HEK293T (cell line): ENCODE measurements at regions not wholly inside any gene's neighbourhood (a gene's known extent, or its start where the extent isn't known, plus 50 kb on each side); places are given as distances from the start of the nearest gene placed in this dataset.

Experiments
- CTCF ChIA-PET: fragments of 350-600 bp; formaldehyde crosslinking; extraction: SDS; loops from one replicate; lab custom pipeline; 2021; ENCODE audit warnings: antibody characterized with exemption, inconsistent platforms; lab: Yijun Ruan, JAX
- POLR2A ChIA-PET: fragments of 350-600 bp; formaldehyde crosslinking; extraction: SDS; loops from one replicate; lab custom pipeline; 2020; ENCODE audit warnings: antibody characterized with exemption, inconsistent platforms; lab: Yijun Ruan, JAX
- DNase-seq: peaks from one replicate; pipeline ENCODE4 v3.0.0; 2012; ENCODE audit warnings: mixed read lengths; ENCODE audit errors: extremely low spot score
- ARNT ChIP-seq: fragments of 450-650 bp; IDR thresholded peaks from 2 replicates; pipeline ENCODE4 v1.6.1; 2017; ENCODE audit warnings: mild to moderate bottlenecking
- BHLHE40 ChIP-seq: fragments of 450-650 bp; IDR thresholded peaks from 2 replicates; pipeline ENCODE4 v1.6.1; 2016; ENCODE audit warnings: mild to moderate bottlenecking, moderate library complexity, borderline replicate concordance
- CTBP1 ChIP-seq: fragments of 450-650 bp; IDR thresholded peaks from 2 replicates; pipeline ENCODE4 v1.6.1; 2016; ENCODE audit warnings: borderline replicate concordance
- ELF4 ChIP-seq: fragments of 450-650 bp; IDR thresholded peaks from 2 replicates; pipeline ENCODE4 v1.6.1; 2017; ENCODE audit warnings: antibody characterized with exemption
- FOXA1 ChIP-seq: fragments of 450-650 bp; IDR thresholded peaks from 2 replicates; pipeline ENCODE4 v1.6.1; 2016; ENCODE audit warnings: mild to moderate bottlenecking
- FOXK2 ChIP-seq: fragments of 450-650 bp; IDR thresholded peaks from 2 replicates; pipeline ENCODE4 v1.6.1; 2016; ENCODE audit warnings: mild to moderate bottlenecking
- FOXM1 ChIP-seq: fragments of 450-650 bp; IDR thresholded peaks from 2 replicates; pipeline ENCODE4 v1.6.1; 2017; ENCODE audit warnings: mild to moderate bottlenecking, borderline replicate concordance
- HDGF ChIP-seq: fragments of 450-650 bp; IDR thresholded peaks from 2 replicates; pipeline ENCODE4 v1.6.1; 2017; ENCODE audit warnings: antibody characterized with exemption, borderline replicate concordance
- L3MBTL2 ChIP-seq: fragments of 450-650 bp; conservative IDR thresholded peaks from 2 replicates; pipeline ENCODE4 v1.6.1; 2016; ENCODE audit warnings: mild to moderate bottlenecking
- LEF1 ChIP-seq: fragments of 450-650 bp; IDR thresholded peaks from 2 replicates; pipeline ENCODE4 v1.6.1; 2017; ENCODE audit warnings: mild to moderate bottlenecking, borderline replicate concordance
- NFRKB ChIP-seq: fragments of 450-650 bp; IDR thresholded peaks from 2 replicates; pipeline ENCODE4 v1.6.1; 2016; ENCODE audit warnings: mild to moderate bottlenecking, moderate library complexity
- SP1 ChIP-seq: fragments of 450-650 bp; IDR thresholded peaks from 2 replicates; pipeline ENCODE4 v1.6.1; 2017
- SUZ12 ChIP-seq: fragments of 450-650 bp; IDR thresholded peaks from 2 replicates; pipeline ENCODE4 v1.6.1; 2016; ENCODE audit warnings: mild to moderate bottlenecking
- TARDBP ChIP-seq: fragments of 450-650 bp; IDR thresholded peaks from 2 replicates; pipeline ENCODE4 v1.6.1; 2016
- ZNF384 ChIP-seq: fragments of 450-650 bp; IDR thresholded peaks from 2 replicates; pipeline ENCODE4 v1.6.1; 2016
- TF ChIP-seq, protein P1 (sequence below): fragments of 450-650 bp; IDR thresholded peaks from 2 replicates; pipeline ENCODE4 v1.6.1; 2016

GRCh38 chr18:43531438-43531837 is 254.1 kb upstream of the SYT4 start:
- DNase-seq: no peak
- ChIA-PET CTCF (no interaction called here), POLR2A (no interaction called here)
- TF ChIP-seq FOXA1 (no peak), ARNT (no peak), ZNF384 (no peak), L3MBTL2 (no peak), CTBP1 (no peak), LEF1 (no peak), SUZ12 (no peak), SP1 (no peak)
- TF ChIP-seq, protein P1, sequence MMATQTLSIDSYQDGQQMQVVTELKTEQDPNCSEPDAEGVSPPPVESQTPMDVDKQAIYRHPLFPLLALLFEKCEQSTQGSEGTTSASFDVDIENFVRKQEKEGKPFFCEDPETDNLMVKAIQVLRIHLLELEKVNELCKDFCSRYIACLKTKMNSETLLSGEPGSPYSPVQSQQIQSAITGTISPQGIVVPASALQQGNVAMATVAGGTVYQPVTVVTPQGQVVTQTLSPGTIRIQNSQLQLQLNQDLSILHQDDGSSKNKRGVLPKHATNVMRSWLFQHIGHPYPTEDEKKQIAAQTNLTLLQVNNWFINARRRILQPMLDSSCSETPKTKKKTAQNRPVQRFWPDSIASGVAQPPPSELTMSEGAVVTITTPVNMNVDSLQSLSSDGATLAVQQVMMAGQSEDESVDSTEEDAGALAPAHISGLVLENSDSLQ: no peak

- DNase-seq: no peak
- ChIA-PET POLR2A (no interaction called here), CTCF (no interaction called here)
- TF ChIP-seq FOXA1 (no peak), NFRKB (no peak), FOXM1 (no peak), L3MBTL2 (no peak), BHLHE40 (no peak), SP1 (no peak), ELF4 (no peak)
Measured at GRCh38 chr18:43533371-43533770, 256.1 kb upstream of the SYT4 start.

GRCh38 chr18:43534511-43534910 is 257.2 kb upstream of the SYT4 start:
- TF ChIP-seq ZNF384 (no peak), SUZ12 (no peak), HDGF (no peak), FOXA1 (no peak), L3MBTL2 (no peak), FOXK2 (no peak), TARDBP (no peak), NFRKB (no peak)
- TF ChIP-seq, protein P1: no peak
- POLR2A ChIA-PET: no interaction called here
- no peak for DNase-seq
- CTCF ChIA-PET: no interaction called here

DNA sequence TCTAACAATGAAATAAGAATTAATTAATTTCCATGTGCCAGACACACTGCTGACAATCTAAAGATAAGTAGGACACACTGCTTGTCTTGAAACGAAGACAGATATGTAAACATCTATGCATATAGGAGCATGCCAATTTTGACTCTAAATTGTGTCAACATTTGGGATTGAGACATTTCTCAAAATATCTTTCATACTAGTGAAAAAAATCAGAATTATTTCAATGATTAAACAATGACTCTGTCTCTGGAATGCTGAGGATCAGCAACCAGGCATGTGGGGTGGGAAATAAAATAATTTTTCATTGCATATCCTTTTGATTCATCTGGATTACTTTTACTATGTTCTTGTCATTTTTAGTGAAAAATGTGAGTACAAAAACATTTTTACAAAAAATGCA is 262.6 kb upstream of the SYT4 start:
- TF ChIP-seq, protein P1: no peak
- no peak for TF ChIP-seq ZNF384
- no peak for TF ChIP-seq ELF4
- TF ChIP-seq SP1: no peak
- TF ChIP-seq TARDBP: no peak
- TF ChIP-seq FOXM1: no peak
- TF ChIP-seq HDGF: no peak
- no peak for TF ChIP-seq FOXA1
- TF ChIP-seq ARNT: no peak
- TF ChIP-seq FOXK2: no peak
- no peak for TF ChIP-seq LEF1
- TF ChIP-seq CTBP1: no peak
- TF ChIP-seq L3MBTL2: no peak
- no peak for TF ChIP-seq NFRKB
- TF ChIP-seq SUZ12: no peak
- POLR2A ChIA-PET: no interaction called here
- DNase-seq: no peak
- CTCF ChIA-PET: no interaction called here

GRCh38 chr18:43542016-43542415 is 264.7 kb upstream of the SYT4 start:
- no peak for TF ChIP-seq FOXK2
- TF ChIP-seq SP1: no peak
- TF ChIP-seq TARDBP: no peak
- DNase-seq: no peak
- POLR2A ChIA-PET: no interaction called here
- CTCF ChIA-PET: no interaction called here

DNA sequence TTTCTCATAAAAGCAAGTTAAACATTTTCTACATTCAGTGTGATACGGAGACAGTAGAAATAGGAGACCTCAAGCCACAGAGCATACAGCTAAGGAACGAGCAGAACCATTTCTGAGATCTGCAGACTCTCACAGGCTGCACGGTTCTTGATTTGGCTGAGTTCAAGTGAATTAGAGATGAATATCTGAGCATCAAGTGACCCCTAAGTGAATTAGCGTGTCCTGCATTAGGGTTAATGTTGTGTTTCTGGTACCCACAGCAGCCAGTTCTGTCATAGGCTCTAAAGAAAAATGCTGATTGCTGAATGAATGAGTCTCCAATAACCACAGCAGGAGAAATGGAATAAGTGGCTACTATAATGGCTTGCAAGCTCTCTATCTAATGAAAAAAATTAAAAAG is 265.9 kb upstream of the SYT4 start:
- ChIA-PET POLR2A (no interaction called here), CTCF (no interaction called here)
- TF ChIP-seq NFRKB (no peak), TARDBP (no peak), ELF4 (no peak), BHLHE40 (no peak), FOXM1 (no peak), ZNF384 (no peak), FOXA1 (no peak), ARNT (no peak)
- DNase-seq: no peak

- CTCF ChIA-PET: no interaction called here
- TF ChIP-seq NFRKB (no peak), ARNT (no peak), L3MBTL2 (no peak), SP1 (no peak), FOXA1 (no peak), BHLHE40 (no peak), HDGF (no peak), LEF1 (no peak), ZNF384 (no peak), FOXK2 (no peak), FOXM1 (no peak), SUZ12 (no peak), ELF4 (no peak), CTBP1 (no peak), TARDBP (no peak)
- TF ChIP-seq, protein P1: no peak
- DNase-seq: no peak
- POLR2A ChIA-PET: no interaction called here
Measured at GRCh38 chr18:43547456-43547855, 270.2 kb upstream of the SYT4 start.
